GM12878 (cell line): ENCODE measurements at regions not wholly inside any gene's neighbourhood (a gene's known extent, or its start where the extent isn't known, plus 50 kb on each side); places are given as distances from the start of the nearest gene placed in this dataset.

Source experiments
- ATAC-seq: fragments of 200-7000 bp; cut with Tn5 transposase; 3 replicates; pipeline ENCODE4 v1.9.1; 2020; ENCODE audit warnings: mild to moderate bottlenecking, moderate library complexity
- BruUV-seq: library from RNA; stranded (reverse); fragments of 400-500 nt; replicated peaks from 2 replicates; lab custom pipeline; 2021; lab: Mats Ljungman, UMichigan
- CTCF ChIA-PET: fragments of 300-600 bp; sonication (Branson Sonifier 250); formaldehyde crosslinking; extraction: SDS; loops from one replicate; lab custom pipeline; 2021; ENCODE audit warnings: inconsistent platforms; lab: Yijun Ruan, JAX
- POLR2A ChIA-PET: fragments of 350-600 bp; formaldehyde crosslinking; extraction: SDS; loops from one replicate; lab custom pipeline; 2021; ENCODE audit warnings: inconsistent platforms; lab: Charles Lee
- RAD21 ChIA-PET: fragments of 300-600 bp; sonication (Branson Sonifier 250); formaldehyde crosslinking; loops from one replicate; lab custom pipeline; 2023; ENCODE audit warnings: antibody characterized with exemption; ENCODE audit not compliant: unreplicated experiment; lab: Charles Lee
- SMC1A ChIA-PET: fragments of 300-600 bp; sonication (Branson Sonifier 250); formaldehyde crosslinking; loops from one replicate; lab custom pipeline; 2023; ENCODE audit not compliant: unreplicated experiment, uncharacterized antibody; lab: Charles Lee
- DNase-seq: peaks from one replicate; pipeline ENCODE4 v3.0.0-alpha.2; 2011; ENCODE audit warnings: low read depth, low spot score
- FAIRE-seq: peaks from 3 replicates; lab custom pipeline; 2011; peaks lifted over from hg19 to GRCh38; lab: Jason Lieb, UNC
- H2AFZ ChIP-seq: 2 replicates; pipeline ENCODE4 v1.6.0; 2011; ENCODE audit warnings: low read depth, low read length, control low read depth; ENCODE audit not compliant: control insufficient read depth
- H3K27ac ChIP-seq: 2 replicates; pipeline ENCODE4 v1.5.1; 2011; ENCODE audit warnings: control low read depth; ENCODE audit not compliant: control insufficient read depth, insufficient read depth
- H3K27me3 ChIP-seq, 2 experiments: replicated peaks in 1 of 2; 2 replicates each; pipeline versions ENCODE4 v1.6.0 to v1.6.1; 2011; ENCODE audit warnings: low read length in 1 of 2; ENCODE audit not compliant: control insufficient read depth in 2 of 2, insufficient read depth in 2 of 2
- H3K36me3 ChIP-seq, 2 experiments: 2 replicates each; pipeline ENCODE4 v1.5.1; 2011; ENCODE audit warnings: low read length in 1 of 2; ENCODE audit not compliant: control insufficient read depth in 2 of 2, insufficient read depth in 2 of 2
- H3K4me1 ChIP-seq: 2 replicates; pipeline ENCODE4 v1.6.1; 2011; ENCODE audit warnings: mild to moderate bottlenecking, low read length, moderate library complexity, mixed read lengths; ENCODE audit not compliant: control insufficient read depth, insufficient read depth
- H3K4me2 ChIP-seq: 2 replicates; pipeline ENCODE4 v1.6.0; 2011; ENCODE audit warnings: control low read depth; ENCODE audit not compliant: control insufficient read depth, insufficient read depth
- H3K4me3 ChIP-seq: fragments of 200-600 bp; sonication (generic); 2 replicates; pipeline ENCODE4 v1.5.1; 2016
- H3K79me2 ChIP-seq: 2 replicates; pipeline ENCODE4 v1.6.0; 2011; ENCODE audit warnings: low read length; ENCODE audit not compliant: control insufficient read depth, insufficient read depth
- H3K9ac ChIP-seq: 2 replicates; pipeline ENCODE4 v1.8.0; 2011; ENCODE audit warnings: low read length, control low read depth, mixed read lengths; ENCODE audit not compliant: control insufficient read depth, insufficient read depth
- H3K9me3 ChIP-seq: replicated peaks from 3 replicates; pipeline ENCODE4 v1.5.1; 2011; ENCODE audit warnings: mild to moderate bottlenecking, low read length; ENCODE audit not compliant: control insufficient read depth, insufficient read depth
- H4K20me1 ChIP-seq: 2 replicates; pipeline ENCODE4 v1.6.0; 2011; ENCODE audit not compliant: control insufficient read depth, insufficient read depth
- BMI1 ChIP-seq: fragments of 450-650 bp; IDR thresholded peaks from 2 replicates; pipeline ENCODE4 v1.6.1; 2016; ENCODE audit warnings: mild to moderate bottlenecking, moderate library complexity, borderline replicate concordance
- BRCA1 ChIP-seq: IDR thresholded peaks from 2 replicates; pipeline ENCODE4 v1.6.1; 2011; ENCODE audit warnings: low read depth, low read length, improper control_type of control experiment
- GATAD2B ChIP-seq: fragments of 450-650 bp; conservative IDR thresholded peaks from 2 replicates; pipeline ENCODE4 v1.6.1; 2017; ENCODE audit warnings: low read depth, mild to moderate bottlenecking, moderate library complexity
- NBN ChIP-seq: fragments of 450-650 bp; IDR thresholded peaks from 2 replicates; pipeline ENCODE4 v1.6.1; 2016
- RFX5 ChIP-seq: IDR thresholded peaks from 2 replicates; pipeline ENCODE4 v1.6.1; 2011; ENCODE audit warnings: low read depth, low read length, improper control_type of control experiment
- SREBF2 ChIP-seq: IDR thresholded peaks from 2 replicates; pipeline ENCODE4 v1.6.1; 2012; ENCODE audit warnings: mild to moderate bottlenecking, low read length
- ZNF207 ChIP-seq: fragments of 450-650 bp; IDR thresholded peaks from 2 replicates; pipeline ENCODE4 v1.6.1; 2014; ENCODE audit warnings: antibody characterized with exemption, mild to moderate bottlenecking, borderline replicate concordance
- in situ Hi-C: fragments of 300-500 bp; cut with MboI; formaldehyde crosslinking; loops from 9 replicates; pipeline ENCODE4 v1.14.3; 2018; ENCODE audit warnings: mixed read lengths
- intact Hi-C: fragments of 100-400 bp; cut with micrococcal nuclease; formaldehyde crosslinking; loops from one replicate; pipeline ENCODE4 v1.14.2; 2022; ENCODE audit not compliant: unreplicated experiment
- TF ChIP-seq, protein P1 (sequence below): fragments of 450-650 bp; IDR thresholded peaks from 2 replicates; pipeline ENCODE4 v1.6.1; 2017; ENCODE audit warnings: mild to moderate bottlenecking, moderate library complexity
- TF ChIP-seq, protein P2 (sequence below): IDR thresholded peaks from 2 replicates; pipeline ENCODE4 v1.6.1; 2011; ENCODE audit warnings: borderline replicate concordance, low read depth, mild to moderate bottlenecking, moderate library complexity, mixed read lengths, low read length; ENCODE audit not compliant: insufficient read depth; ENCODE audit errors: extremely low read length
- TF ChIP-seq, protein P3 (sequence below): IDR thresholded peaks from 2 replicates; pipeline ENCODE4 v1.6.1; 2012; ENCODE audit warnings: mild to moderate bottlenecking, low read depth, low read length
- TF ChIP-seq, protein P4 (sequence below): IDR thresholded peaks from 2 replicates; pipeline ENCODE4 v1.6.1; 2012; ENCODE audit warnings: low read depth, low read length, improper control_type of control experiment
- TF ChIP-seq, protein P5 (sequence below): fragments of 450-650 bp; IDR thresholded peaks from 2 replicates; pipeline ENCODE4 v1.6.1; 2017; ENCODE audit warnings: antibody characterized with exemption, mild to moderate bottlenecking, moderate library complexity

DNA sequence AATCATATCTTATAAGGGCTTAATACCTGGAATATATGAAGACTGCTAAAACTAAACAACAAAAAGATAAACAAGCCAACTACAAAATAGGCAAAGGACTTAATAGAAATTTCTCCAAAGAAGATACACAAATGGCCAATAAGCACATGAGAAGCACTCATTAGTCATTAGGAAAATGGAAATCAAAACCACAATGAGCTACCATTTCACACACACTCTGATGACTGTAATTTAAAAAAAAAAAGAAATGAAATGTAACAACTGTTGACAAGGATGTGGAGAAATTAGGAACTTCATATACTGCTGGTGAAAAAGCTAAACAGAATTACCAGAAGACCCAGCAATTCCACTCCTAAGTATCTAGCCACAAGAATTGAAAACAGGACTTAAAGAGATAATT lies 374.2 kb upstream of the ZP4 start:
- Histone ChIP-seq H3K9ac (no peak overlapping the region), H3K79me2 (no peaks in the 10 kb centered on the region), H3K27me3 (no peaks in the 10 kb centered on the region), H3K4me3 (no peak overlapping the region), H2AFZ (no peak overlapping the region), H3K36me3 (no peaks in the 10 kb centered on the region), H3K27ac (no peak overlapping the region), H3K4me1 (no peaks in the 10 kb centered on the region), H3K4me2 (no peak overlapping the region), H4K20me1 (no peaks in the 10 kb centered on the region), H3K9me3 (no peaks in the 10 kb centered on the region)
- SMC1A ChIA-PET: interaction anchor here (0.9 kb wide), 1 partner anchor 18 kb away, joined by 3 read pairs; no protein-coding TSS in a partner anchor
- BruUV-seq: no TSS peak
- DNase-seq (no peak), ATAC-seq (no peak), FAIRE-seq (no peak)
- in situ Hi-C loops (no loop called here), intact Hi-C loops (no loop called here)
- POLR2A ChIA-PET: no interaction called here
- RAD21 ChIA-PET: no interaction called here
- TF ChIP-seq SREBF2 (no peak), NBN (no peak), RFX5 (no peak), BMI1 (no peak), GATAD2B (no peak), ZNF207 (no peak), BRCA1 (no peak)
- TF ChIP-seq, protein P1, sequence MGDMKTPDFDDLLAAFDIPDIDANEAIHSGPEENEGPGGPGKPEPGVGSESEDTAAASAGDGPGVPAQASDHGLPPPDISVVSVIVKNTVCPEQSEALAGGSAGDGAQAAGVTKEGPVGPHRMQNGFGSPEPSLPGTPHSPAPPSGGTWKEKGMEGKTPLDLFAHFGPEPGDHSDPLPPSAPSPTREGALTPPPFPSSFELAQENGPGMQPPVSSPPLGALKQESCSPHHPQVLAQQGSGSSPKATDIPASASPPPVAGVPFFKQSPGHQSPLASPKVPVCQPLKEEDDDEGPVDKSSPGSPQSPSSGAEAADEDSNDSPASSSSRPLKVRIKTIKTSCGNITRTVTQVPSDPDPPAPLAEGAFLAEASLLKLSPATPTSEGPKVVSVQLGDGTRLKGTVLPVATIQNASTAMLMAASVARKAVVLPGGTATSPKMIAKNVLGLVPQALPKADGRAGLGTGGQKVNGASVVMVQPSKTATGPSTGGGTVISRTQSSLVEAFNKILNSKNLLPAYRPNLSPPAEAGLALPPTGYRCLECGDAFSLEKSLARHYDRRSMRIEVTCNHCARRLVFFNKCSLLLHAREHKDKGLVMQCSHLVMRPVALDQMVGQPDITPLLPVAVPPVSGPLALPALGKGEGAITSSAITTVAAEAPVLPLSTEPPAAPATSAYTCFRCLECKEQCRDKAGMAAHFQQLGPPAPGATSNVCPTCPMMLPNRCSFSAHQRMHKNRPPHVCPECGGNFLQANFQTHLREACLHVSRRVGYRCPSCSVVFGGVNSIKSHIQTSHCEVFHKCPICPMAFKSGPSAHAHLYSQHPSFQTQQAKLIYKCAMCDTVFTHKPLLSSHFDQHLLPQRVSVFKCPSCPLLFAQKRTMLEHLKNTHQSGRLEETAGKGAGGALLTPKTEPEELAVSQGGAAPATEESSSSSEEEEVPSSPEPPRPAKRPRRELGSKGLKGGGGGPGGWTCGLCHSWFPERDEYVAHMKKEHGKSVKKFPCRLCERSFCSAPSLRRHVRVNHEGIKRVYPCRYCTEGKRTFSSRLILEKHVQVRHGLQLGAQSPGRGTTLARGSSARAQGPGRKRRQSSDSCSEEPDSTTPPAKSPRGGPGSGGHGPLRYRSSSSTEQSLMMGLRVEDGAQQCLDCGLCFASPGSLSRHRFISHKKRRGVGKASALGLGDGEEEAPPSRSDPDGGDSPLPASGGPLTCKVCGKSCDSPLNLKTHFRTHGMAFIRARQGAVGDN: no peak
- TF ChIP-seq, protein P2, sequence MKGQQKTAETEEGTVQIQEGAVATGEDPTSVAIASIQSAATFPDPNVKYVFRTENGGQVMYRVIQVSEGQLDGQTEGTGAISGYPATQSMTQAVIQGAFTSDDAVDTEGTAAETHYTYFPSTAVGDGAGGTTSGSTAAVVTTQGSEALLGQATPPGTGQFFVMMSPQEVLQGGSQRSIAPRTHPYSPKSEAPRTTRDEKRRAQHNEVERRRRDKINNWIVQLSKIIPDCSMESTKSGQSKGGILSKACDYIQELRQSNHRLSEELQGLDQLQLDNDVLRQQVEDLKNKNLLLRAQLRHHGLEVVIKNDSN: no peak
- TF ChIP-seq, protein P3, sequence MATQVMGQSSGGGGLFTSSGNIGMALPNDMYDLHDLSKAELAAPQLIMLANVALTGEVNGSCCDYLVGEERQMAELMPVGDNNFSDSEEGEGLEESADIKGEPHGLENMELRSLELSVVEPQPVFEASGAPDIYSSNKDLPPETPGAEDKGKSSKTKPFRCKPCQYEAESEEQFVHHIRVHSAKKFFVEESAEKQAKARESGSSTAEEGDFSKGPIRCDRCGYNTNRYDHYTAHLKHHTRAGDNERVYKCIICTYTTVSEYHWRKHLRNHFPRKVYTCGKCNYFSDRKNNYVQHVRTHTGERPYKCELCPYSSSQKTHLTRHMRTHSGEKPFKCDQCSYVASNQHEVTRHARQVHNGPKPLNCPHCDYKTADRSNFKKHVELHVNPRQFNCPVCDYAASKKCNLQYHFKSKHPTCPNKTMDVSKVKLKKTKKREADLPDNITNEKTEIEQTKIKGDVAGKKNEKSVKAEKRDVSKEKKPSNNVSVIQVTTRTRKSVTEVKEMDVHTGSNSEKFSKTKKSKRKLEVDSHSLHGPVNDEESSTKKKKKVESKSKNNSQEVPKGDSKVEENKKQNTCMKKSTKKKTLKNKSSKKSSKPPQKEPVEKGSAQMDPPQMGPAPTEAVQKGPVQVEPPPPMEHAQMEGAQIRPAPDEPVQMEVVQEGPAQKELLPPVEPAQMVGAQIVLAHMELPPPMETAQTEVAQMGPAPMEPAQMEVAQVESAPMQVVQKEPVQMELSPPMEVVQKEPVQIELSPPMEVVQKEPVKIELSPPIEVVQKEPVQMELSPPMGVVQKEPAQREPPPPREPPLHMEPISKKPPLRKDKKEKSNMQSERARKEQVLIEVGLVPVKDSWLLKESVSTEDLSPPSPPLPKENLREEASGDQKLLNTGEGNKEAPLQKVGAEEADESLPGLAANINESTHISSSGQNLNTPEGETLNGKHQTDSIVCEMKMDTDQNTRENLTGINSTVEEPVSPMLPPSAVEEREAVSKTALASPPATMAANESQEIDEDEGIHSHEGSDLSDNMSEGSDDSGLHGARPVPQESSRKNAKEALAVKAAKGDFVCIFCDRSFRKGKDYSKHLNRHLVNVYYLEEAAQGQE: no peak
- TF ChIP-seq, protein P4, sequence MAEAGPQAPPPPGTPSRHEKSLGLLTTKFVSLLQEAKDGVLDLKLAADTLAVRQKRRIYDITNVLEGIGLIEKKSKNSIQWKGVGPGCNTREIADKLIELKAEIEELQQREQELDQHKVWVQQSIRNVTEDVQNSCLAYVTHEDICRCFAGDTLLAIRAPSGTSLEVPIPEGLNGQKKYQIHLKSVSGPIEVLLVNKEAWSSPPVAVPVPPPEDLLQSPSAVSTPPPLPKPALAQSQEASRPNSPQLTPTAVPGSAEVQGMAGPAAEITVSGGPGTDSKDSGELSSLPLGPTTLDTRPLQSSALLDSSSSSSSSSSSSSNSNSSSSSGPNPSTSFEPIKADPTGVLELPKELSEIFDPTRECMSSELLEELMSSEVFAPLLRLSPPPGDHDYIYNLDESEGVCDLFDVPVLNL: no peak
- TF ChIP-seq, protein P5, sequence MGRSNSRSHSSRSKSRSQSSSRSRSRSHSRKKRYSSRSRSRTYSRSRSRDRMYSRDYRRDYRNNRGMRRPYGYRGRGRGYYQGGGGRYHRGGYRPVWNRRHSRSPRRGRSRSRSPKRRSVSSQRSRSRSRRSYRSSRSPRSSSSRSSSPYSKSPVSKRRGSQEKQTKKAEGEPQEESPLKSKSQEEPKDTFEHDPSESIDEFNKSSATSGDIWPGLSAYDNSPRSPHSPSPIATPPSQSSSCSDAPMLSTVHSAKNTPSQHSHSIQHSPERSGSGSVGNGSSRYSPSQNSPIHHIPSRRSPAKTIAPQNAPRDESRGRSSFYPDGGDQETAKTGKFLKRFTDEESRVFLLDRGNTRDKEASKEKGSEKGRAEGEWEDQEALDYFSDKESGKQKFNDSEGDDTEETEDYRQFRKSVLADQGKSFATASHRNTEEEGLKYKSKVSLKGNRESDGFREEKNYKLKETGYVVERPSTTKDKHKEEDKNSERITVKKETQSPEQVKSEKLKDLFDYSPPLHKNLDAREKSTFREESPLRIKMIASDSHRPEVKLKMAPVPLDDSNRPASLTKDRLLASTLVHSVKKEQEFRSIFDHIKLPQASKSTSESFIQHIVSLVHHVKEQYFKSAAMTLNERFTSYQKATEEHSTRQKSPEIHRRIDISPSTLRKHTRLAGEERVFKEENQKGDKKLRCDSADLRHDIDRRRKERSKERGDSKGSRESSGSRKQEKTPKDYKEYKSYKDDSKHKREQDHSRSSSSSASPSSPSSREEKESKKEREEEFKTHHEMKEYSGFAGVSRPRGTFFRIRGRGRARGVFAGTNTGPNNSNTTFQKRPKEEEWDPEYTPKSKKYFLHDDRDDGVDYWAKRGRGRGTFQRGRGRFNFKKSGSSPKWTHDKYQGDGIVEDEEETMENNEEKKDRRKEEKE: no peak
- CTCF ChIA-PET: no interaction called here
